H9 (cell line): ENCODE measurements at regions not wholly inside any gene's neighbourhood (a gene's known extent, or its start where the extent isn't known, plus 50 kb on each side); places are given as distances from the start of the nearest gene placed in this dataset.

Experiments
- DNase-seq: peaks from one replicate; pipeline ENCODE4 v3.0.0-alpha.2; 2017
- H2AFZ ChIP-seq: one replicate; pipeline ENCODE4 v1.6.1; 2013; ENCODE audit warnings: mild to moderate bottlenecking, low read length, control low read depth, moderate library complexity
- H2AK5ac ChIP-seq: 2 replicates; pipeline ENCODE4 v1.6.1; 2013; ENCODE audit warnings: low read length, control low read depth, mixed read lengths; ENCODE audit not compliant: insufficient read length
- H2BK120ac ChIP-seq: one replicate; pipeline ENCODE4 v1.6.1; 2013; ENCODE audit warnings: low read depth, mild to moderate bottlenecking, low read length, control low read depth, inconsistent platforms; ENCODE audit not compliant: poor library complexity, severe bottlenecking
- H2BK12ac ChIP-seq: 2 replicates; pipeline ENCODE4 v1.6.1; 2013; ENCODE audit warnings: low read length, control low read depth, mixed read lengths, low read depth; ENCODE audit not compliant: insufficient read length
- H2BK15ac ChIP-seq: 2 replicates; pipeline ENCODE4 v1.6.1; 2013; ENCODE audit warnings: low read depth, low read length, control low read depth
- H2BK20ac ChIP-seq: one replicate; pipeline ENCODE4 v1.6.1; 2013; ENCODE audit warnings: low read depth, mild to moderate bottlenecking, low read length, control low read depth, inconsistent platforms; ENCODE audit not compliant: poor library complexity, severe bottlenecking
- H2BK5ac ChIP-seq: 2 replicates; pipeline ENCODE4 v1.6.1; 2013; ENCODE audit warnings: low read length, control low read depth, mixed read lengths; ENCODE audit not compliant: insufficient read length
- H3K14ac ChIP-seq: 2 replicates; pipeline ENCODE4 v1.6.1; 2013; ENCODE audit warnings: low read length, control low read depth; ENCODE audit not compliant: insufficient read depth
- H3K18ac ChIP-seq: 2 replicates; pipeline ENCODE4 v1.6.1; 2013; ENCODE audit warnings: low read depth, mild to moderate bottlenecking, mixed read lengths, low read length, control low read depth; ENCODE audit not compliant: insufficient read length
- H3K23ac ChIP-seq: 2 replicates; pipeline ENCODE4 v1.6.1; 2013; ENCODE audit warnings: low read length, control low read depth, mixed read lengths, low read depth; ENCODE audit not compliant: insufficient read length
- H3K23me2 ChIP-seq: 2 replicates; pipeline ENCODE4 v1.6.1; 2013; ENCODE audit warnings: low read depth, mild to moderate bottlenecking, mixed read lengths, low read length, control low read depth; ENCODE audit not compliant: insufficient read length, poor library complexity, severe bottlenecking
- H3K27ac ChIP-seq: 2 replicates; pipeline ENCODE4 v1.5.1; 2013; ENCODE audit warnings: low read length, control low read depth, mixed read lengths, low read depth; ENCODE audit not compliant: insufficient read length
- H3K27me3 ChIP-seq: 2 replicates; pipeline ENCODE4 v1.6.1; 2013; ENCODE audit warnings: low read length, control low read depth, inconsistent platforms; ENCODE audit not compliant: insufficient read depth
- H3K4ac ChIP-seq: 2 replicates; pipeline ENCODE4 v1.6.1; 2013; ENCODE audit warnings: low read depth, mild to moderate bottlenecking, control low read depth, inconsistent platforms, low read length, moderate library complexity
- H3K4me1 ChIP-seq: 2 replicates; pipeline ENCODE4 v1.6.1; 2013; ENCODE audit warnings: low read length, control low read depth, inconsistent platforms; ENCODE audit not compliant: insufficient read depth
- H3K4me2 ChIP-seq: 2 replicates; pipeline ENCODE4 v1.6.1; 2013; ENCODE audit warnings: low read length, control low read depth, mixed read lengths; ENCODE audit not compliant: insufficient read length, insufficient read depth
- H3K56ac ChIP-seq: 2 replicates; pipeline ENCODE4 v1.6.1; 2013; ENCODE audit warnings: low read depth, mild to moderate bottlenecking, mixed read lengths, low read length, control low read depth; ENCODE audit not compliant: insufficient read length
- H3K79me1 ChIP-seq: 2 replicates; pipeline ENCODE4 v1.6.1; 2013; ENCODE audit warnings: low read depth, mild to moderate bottlenecking, moderate library complexity, low read length, control low read depth, inconsistent platforms; ENCODE audit not compliant: insufficient read depth, poor library complexity, severe bottlenecking
- H3K79me2 ChIP-seq: 2 replicates; pipeline ENCODE4 v1.6.1; 2013; ENCODE audit warnings: low read length, control low read depth, inconsistent platforms; ENCODE audit not compliant: insufficient read depth
- H3K9ac ChIP-seq: 2 replicates; pipeline ENCODE4 v1.6.1; 2013; ENCODE audit warnings: low read length, control low read depth, mixed read lengths; ENCODE audit not compliant: insufficient read length; ENCODE audit errors: extremely low read depth
- H3K9me3 ChIP-seq: one replicate; pipeline ENCODE4 v1.6.1; 2013; ENCODE audit warnings: low read depth, low read length, inconsistent platforms; ENCODE audit not compliant: control insufficient read depth
- H3T11ph ChIP-seq: one replicate; pipeline ENCODE4 v1.6.1; 2013; ENCODE audit warnings: mild to moderate bottlenecking, low read length, control low read depth, inconsistent platforms
- H4K20me1 ChIP-seq: one replicate; pipeline ENCODE4 v1.6.1; 2013; ENCODE audit not compliant: control insufficient read depth, insufficient read length, insufficient read depth
- H4K5ac ChIP-seq: 2 replicates; pipeline ENCODE4 v1.6.1; 2013; ENCODE audit warnings: low read depth, mild to moderate bottlenecking, mixed read lengths, low read length, control low read depth; ENCODE audit not compliant: insufficient read length
- H4K8ac ChIP-seq: replicated peaks from 2 replicates; pipeline ENCODE4 v1.6.1; 2013; ENCODE audit warnings: low read length, control low read depth, mixed read lengths, low read depth; ENCODE audit not compliant: insufficient read length
- H4K91ac ChIP-seq: 2 replicates; pipeline ENCODE4 v1.6.1; 2013; ENCODE audit warnings: low read depth, mild to moderate bottlenecking, moderate library complexity, mixed read lengths, low read length, control low read depth; ENCODE audit not compliant: insufficient read length
- H3K27ac Mint-ChIP-seq, 3 experiments: 2 replicates in 2 of 3; 3 replicates in 1 of 3; pipeline ENCODE4 v1.8.0; 2020 to 2021; ENCODE audit warnings: mixed read lengths in 3 of 3, mild to moderate bottlenecking in 1 of 3, moderate library complexity in 1 of 3
- H3K27me3 Mint-ChIP-seq: 2 replicates; pipeline ENCODE4 v1.8.0; 2021; ENCODE audit warnings: low read depth, mild to moderate bottlenecking, moderate library complexity, mixed read lengths
- H3K36me3 Mint-ChIP-seq, 3 experiments: 2 replicates in 2 of 3; 3 replicates in 1 of 3; pipeline ENCODE4 v1.8.0; 2020 to 2021; ENCODE audit warnings: low read depth in 3 of 3, mixed read lengths in 3 of 3; ENCODE audit not compliant: insufficient read depth in 1 of 3
- H3K4me1 Mint-ChIP-seq, 2 experiments: 2 replicates each; pipeline ENCODE4 v1.8.0; 2020; ENCODE audit warnings: mixed read lengths in 2 of 2
- H3K4me3 Mint-ChIP-seq, 2 experiments: 2 replicates in 1 of 2; 3 replicates in 1 of 2; pipeline ENCODE4 v1.8.0; 2020 to 2021; ENCODE audit warnings: mild to moderate bottlenecking in 2 of 2, mixed read lengths in 2 of 2, moderate library complexity in 1 of 2
- H3K9me3 Mint-ChIP-seq, 2 experiments: 2 replicates in 1 of 2; 3 replicates in 1 of 2; pipeline ENCODE4 v1.8.0; 2020; ENCODE audit warnings: mild to moderate bottlenecking in 2 of 2, mixed read lengths in 2 of 2, moderate library complexity in 1 of 2
- CTCF ChIP-seq: fragments of 200-600 bp; sonication (generic); conservative IDR thresholded peaks from 3 replicates; pipeline ENCODE4 v1.8.0; 2021; ENCODE audit warnings: antibody characterized with exemption, mild to moderate bottlenecking
- WGBS: extraction: QIAGEN DNeasy Blood & Tissue Kit; methylation state at CpG from one replicate; pipeline ENCODE4 v1.1.7; 2013; ENCODE audit warnings: missing lambda C conversion rate, low lambda C conversion rate, mixed read lengths; ENCODE audit not compliant: insufficient read length; ENCODE audit errors: extremely low coverage; 5-methylcytosine and 5-hydroxymethylcytosine counted together

- Histone ChIP-seq H2BK12ac (no peak overlapping the region), H3K4me2 (no peak overlapping the region), H3K14ac (no peak overlapping the region), H2AK5ac (no peak overlapping the region), H3K56ac (no peak overlapping the region), H3K4me1 (peaks cover 3% of the 10 kb centered on the region; the same call in 1 of the 2 replicates), H2BK5ac (no peak overlapping the region), H2BK120ac (no peak overlapping the region), H2BK20ac (no peak overlapping the region), H4K20me1 (no peaks in the 10 kb centered on the region), H4K91ac (no peak overlapping the region), H2BK15ac (no peak overlapping the region), H3K4ac (no peak overlapping the region), H2AFZ (no peak overlapping the region), H3K79me2 (no peaks in the 10 kb centered on the region), H3K79me1 (no peaks in the 10 kb centered on the region), H3K27me3 (no peaks in the 10 kb centered on the region), H3K23me2 (no peaks in the 10 kb centered on the region), H4K5ac (no peak overlapping the region), H3T11ph (no peak overlapping the region), H3K18ac (no peak overlapping the region), H3K9me3 (no peaks in the 10 kb centered on the region), H3K27ac (no peak overlapping the region), H3K9ac (no peak overlapping the region), H4K8ac (no peak overlapping the region), H3K23ac (no peak overlapping the region)
- Mint-ChIP-seq H3K4me1 (peaks cover 22 to 51% of the 10 kb centered on the region in 2 experiments), H3K27ac (no peak overlapping the region; a peak in 1 of 7 replicates), H3K9me3 (no peaks in the 10 kb centered on the region), H3K27me3 (peaks cover 13% of the 10 kb centered on the region), H3K4me3 (no peak overlapping the region), H3K36me3 (no peaks in the 10 kb centered on the region)
- WGBS: no CpG with 5 or more reads among the region's 5 CpGs
- no peak for TF ChIP-seq CTCF
- DNase-seq: no peak
These were observed 107.0 kb downstream of the RPLP1 start for GRCh38 chr15:69559440-69560190.
